HG02763 (cell line): ENCODE measurements at regions not wholly inside any gene's neighbourhood (a gene's known extent, or its start where the extent isn't known, plus 50 kb on each side); places are given as distances from the start of the nearest gene placed in this dataset.
"Not testable (repeated sequence)": the region's sequence is repeated elsewhere in the genome, so short reads cannot be mapped to it uniquely, and the experiment has no call there.

Experiments used
- ATAC-seq: cut with Tn5 transposase; IDR thresholded peaks from one replicate; pipeline ENCODE4 v1.9.1; 2021; ENCODE audit warnings: mild to moderate bottlenecking, moderate library complexity; ENCODE audit not compliant: unreplicated experiment

DNA sequence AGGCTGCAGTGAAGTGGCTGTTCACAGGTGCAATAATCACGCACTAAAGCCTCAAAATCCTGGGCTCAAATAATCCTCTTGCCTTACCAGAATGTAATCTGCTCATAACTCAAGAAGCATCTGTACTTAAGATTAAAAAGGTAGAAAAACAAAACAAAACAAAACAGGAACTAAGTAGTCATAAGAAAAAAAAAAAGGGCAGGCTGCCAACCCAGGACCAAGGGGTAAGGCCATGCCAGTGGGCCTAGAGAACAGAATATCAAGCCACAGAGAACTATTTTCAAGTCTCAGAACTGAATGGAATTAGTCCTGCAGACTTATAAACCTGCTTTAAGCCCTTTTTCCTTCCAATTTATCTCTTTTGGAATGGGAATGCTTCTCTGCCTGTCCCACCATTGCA is 64.8 kb upstream of the TBC1D3K start:
- ATAC-seq, result no peak

DNA sequence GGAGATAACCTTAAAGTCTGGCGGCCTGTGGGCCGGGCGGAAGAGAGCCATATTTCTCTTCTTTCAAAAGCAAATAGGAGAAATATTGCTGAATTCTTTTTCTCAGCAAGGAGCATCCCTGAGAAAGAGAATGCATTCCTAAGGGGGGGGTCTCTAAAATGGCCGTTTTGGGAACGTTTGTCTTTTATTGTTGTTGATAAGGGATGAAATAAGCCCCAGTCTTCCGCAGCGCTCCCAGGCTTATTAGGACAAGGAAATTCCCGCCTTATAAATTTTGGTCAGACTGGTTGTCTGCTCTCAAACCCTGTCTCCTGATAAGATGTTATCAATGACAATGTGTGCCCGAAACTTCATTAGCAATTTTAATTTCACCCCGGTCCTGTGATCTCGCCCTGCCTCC is 65.8 kb upstream of the TBC1D3K start:
- not testable (repeated sequence) for ATAC-seq

DNA sequence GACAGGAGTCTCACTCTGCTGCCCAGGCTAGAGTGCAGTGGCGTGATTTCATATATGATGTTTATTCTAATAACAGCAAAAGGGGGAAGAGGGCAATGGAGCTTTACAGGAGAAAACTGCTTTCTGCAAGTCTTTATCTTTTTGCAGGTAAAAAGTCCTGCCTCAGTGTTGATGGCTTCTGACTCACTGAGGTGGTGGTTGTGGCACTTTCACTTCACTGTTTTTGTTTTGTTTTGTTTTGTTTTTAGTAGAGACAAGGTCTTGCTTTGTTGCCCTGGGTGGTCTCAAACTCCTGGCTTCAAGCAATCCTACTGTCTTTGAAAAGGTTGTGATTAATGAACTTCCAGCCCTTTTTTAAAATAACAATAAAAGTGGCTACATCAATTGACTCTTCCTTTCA is 68.0 kb upstream of the TBC1D3K start:
- ATAC-seq, result no peak

- ATAC-seq, result no peak
Observed at GRCh38 chr17:37849617-37849972, 74.6 kb upstream of the TBC1D3K start.

DNA sequence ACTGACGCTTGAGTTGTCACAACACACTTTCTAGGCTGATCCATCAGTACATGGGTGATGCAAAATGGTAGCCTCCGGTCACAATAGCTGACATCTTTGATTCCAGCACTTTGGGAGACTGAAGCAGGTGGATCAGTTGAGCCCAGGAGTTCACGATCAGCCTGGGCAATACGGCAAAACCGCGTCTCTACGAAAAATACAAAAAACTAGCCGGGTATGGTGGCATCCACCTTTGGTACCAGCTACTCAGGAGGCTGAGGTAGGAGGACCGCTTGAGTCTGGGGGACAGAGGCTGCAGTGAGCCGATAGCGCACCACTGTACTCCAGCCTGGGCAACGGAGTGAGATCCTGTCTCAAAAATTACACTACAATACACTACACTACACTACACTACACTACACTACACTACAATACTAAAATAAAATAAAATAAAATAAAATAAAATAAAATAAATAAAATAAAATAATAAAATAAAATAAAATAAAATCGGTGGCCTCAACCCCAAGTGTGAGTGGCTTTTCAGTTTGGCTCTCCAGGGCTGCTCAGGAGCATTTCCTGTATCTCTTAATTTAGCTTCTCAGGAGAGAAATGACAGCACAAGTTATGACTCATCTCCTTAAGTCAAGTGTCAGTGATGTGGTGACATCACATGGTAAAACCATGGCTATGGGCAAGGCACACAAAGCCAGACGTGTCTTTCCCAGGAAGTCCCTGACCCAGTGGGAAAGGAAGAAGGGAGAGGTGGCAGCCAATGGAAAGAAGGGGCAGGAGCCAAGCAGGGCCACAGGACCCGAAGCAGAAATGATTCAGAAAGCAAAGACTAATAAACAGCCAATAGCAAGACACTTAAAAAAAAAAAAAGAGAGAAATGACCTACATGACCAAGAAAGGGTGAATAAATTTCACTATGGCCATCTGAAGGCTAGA is 75.3 kb upstream of the TBC1D3K start:
- no peak for ATAC-seq

DNA sequence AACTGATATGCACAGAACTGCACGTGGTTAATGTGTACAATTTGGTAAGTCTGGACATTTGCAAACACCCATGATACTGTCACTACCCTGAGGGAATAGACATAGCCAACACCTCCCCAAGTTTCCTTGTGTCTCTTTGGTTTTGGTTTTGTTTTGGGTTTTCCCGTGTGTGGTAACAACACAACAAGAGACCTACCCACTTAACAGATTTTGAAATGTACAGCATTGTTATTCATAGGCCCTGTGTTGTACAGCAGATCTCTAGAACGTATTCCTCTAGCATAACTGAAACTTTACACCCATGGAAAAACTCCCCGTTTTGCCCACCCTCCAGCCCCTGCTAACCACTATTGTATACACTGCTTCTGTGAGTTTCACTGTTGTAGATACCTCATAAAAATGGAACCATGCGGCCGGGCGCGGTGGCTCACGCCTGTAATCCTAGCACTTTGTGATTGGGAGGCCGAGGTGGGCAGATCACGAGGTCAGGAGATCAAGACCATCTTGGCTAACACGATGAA is 76.3 kb upstream of the TBC1D3K start:
- no peak for ATAC-seq

DNA sequence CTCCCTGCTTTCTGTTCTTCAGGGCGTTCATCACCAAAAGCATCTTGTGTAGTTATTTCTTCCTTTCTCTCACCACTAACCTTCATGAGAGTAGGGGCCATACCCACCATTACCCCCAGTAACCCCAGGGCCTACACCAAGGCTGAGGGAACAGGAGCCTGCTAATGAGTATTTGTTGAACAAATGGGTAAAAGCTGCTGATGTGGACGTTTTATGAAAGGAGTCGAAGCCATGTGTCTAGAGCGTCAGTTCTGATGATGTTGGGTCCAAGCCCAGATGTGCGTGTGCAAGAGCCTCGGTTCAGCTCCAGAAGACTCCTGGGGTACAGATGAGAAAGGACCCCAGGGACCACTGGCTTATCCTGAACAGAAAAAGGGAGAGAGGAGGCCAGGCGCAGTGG is 77.1 kb upstream of the TBC1D3K start:
- no peak for ATAC-seq

DNA sequence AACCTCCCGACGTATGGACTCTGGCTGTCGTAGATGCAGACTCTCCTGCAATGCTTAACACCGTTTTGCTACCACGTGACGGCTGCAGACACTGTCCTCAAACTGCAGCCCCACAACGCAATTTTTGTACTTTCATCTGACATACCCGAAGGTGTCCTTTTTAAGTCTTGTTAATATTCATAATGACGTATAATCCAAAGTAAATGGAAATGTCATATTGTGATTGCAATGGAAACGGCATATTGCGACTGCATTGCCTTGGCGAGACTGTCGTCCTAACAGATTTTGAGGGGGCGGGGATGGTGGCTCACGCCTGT is 79.3 kb upstream of the TBC1D3K start:
- no peak for ATAC-seq

GRCh38 chr17:37844158-37844976 is 79.8 kb upstream of the TBC1D3K start:
- peak; percentile 67 for ATAC-seq

DNA sequence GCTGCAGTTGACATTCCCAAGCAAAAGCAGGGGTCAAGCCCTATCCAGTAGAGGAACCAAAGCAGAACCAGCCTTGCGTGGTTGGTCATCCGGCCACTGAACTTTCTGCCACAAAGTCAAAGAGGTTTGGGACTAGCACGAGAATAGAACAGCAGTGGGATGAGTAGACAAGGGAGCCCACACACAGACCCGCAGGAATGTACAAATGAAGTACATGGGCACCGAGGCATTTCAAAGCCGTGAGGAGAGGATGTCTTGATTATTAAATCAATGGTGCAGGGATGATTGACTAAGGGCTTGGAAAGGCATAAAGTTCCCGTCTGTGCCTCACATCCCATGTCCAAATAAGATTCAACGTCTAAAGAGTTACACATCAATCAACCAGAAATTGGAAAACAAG is 81.8 kb upstream of the TBC1D3K start:
- ATAC-seq, result no peak

DNA sequence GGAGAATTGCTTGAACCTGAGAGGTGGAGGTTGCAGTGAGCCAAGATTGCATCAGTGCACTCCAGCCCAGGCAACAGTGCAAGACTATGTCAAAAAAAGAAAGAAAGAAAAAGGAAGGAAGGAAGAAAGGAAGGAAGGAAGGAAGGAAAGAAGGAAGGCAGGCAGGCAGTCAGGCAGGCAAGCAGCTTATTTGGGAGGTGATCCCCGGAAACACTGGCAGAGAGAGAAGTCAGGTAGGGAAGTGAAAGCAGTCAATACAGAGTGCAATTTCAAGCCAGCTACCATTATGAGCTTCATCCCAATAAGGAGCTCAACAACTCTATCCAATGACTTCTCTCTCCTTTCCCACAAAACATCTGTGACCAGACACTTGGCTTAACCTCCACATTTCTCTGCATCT is 83.0 kb upstream of the TBC1D3K start:
- no peak for ATAC-seq

- no peak for ATAC-seq
Observed at GRCh38 chr17:37840576-37840975, 83.6 kb upstream of the TBC1D3K start.

DNA sequence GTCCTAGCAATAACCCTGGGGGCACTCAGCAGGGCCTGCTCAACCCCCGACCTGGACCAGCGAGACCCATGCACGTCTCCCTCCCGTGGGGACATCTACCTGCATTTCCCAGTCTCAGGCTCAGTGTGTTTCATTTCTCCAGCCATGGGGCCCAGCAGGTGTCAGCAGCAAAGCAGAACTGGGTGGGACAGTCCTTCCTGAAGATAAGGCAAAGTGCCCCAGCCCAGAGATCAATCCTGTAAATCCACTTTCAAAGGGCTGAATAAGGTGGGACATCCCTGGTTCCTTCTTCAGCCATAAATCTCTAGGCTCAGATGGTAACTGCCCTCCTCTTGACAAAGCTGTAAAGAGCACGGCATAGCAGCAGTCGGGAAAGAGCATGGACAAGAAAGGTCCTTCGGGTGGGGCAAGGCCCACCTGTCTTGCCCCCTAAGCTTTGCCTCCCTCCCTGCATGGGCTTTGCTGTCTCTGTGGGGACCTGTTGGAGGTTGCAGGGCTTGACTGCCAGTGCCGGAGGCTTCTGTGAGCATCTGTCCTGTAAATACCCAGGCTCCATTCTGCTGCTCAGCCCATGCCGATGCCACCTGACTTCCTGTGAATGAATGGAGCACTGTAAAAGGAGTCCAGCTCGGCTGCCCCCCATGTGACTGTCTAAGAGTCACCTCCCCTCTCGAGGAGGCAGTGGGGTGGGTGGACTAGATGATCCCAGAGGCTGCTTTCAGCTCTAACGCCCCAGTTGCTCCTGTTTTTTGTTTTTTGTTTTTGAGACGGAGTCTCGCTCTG is 84.8 kb upstream of the TBC1D3K start:
- no peak for ATAC-seq

DNA sequence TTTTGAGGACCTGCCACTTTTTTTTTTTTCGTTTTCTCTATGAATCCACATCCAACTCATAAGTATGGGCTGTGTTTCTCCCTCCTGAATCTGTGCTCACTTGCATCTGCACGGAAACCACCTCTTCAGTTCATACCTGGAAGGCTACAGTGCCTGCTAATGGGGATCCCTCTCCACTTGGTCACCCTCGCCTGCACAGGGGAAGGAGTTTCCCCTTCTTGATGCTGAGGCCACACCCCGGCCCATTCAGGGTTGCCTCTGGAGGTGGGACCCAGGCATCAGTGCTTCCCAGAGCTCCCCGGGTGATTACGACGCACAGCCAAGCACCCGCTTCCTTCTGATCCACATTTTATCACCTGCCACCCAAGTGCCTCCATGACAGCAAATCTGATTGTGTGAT is 85.9 kb upstream of the TBC1D3K start:
- ATAC-seq, result no peak

DNA sequence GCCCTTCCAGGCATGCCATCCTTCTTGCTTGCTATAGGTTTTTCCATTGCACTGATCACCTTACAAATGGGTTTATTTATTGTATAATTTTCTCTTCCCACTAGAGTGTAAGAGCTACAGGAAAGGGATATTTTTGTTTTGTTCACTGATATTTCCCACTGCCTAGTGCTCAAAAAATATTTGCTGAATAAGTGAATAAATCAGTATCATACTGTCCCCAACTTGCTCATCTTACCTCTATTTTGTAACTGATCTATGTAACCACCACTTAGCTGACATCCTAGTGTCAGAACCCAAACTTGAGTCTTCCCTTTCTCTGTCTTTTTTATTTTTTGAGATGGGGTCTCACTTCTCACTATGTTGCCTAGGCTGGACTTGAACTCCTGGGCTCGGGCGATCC is 87.6 kb upstream of the TBC1D3K start:
- no peak for ATAC-seq

GRCh38 chr17:37834168-37834567 is 89.3 kb upstream of the HNF1B start:
- ATAC-seq, result no peak

DNA sequence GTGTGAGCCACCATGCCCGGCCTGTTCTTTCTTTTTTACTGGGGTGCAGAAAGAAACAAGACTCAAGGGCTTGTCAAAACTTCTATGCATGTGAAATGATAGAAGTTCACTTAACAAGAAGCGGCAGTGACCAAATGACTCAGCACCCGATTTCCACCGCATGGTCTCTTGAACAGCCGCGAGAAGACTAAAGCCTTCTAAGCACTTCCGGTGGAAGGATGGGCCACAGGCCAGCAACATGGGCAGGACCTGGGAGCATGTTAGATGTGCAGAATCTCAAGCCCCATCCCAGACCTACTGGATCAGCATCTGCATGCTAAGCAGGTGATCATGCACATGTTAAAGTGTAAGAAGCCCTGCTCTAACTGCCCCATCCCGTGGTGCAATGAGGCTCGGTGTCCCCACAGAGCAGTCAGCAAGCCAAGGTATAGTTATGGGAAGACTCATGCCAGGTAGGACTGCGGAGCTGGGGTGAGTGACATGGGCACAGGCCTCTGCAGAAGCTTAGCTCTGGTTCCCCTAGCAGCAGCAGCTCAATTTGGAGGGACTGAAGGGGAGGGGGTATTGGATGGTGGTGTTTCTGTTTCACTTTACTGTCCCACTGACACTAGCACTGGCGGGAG is 88.5 kb upstream of the HNF1B start:
- ATAC-seq, result peak; percentile 42

DNA sequence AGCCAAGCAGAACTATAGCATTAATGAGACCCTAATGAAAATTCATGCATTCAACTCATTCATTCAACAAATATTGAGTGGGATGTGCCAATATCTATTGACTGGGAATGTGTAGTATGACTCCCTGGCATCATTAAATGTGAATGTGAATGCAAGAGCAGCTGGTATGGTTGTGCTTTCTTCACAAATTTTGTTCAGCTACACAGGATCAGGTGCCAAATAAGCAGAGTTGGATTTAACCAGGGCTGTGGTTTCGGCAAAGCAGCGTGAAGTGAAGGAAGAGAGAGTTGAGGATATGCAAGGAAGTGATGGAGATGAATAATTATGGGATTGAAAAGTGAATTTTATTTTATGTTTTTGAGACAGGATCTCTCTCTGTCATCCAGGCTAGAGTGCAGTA is 87.1 kb upstream of the HNF1B start:
- no peak for ATAC-seq

- ATAC-seq, result no peak
Observed at GRCh38 chr17:37831492-37831891, 86.6 kb upstream of the HNF1B start.

DNA sequence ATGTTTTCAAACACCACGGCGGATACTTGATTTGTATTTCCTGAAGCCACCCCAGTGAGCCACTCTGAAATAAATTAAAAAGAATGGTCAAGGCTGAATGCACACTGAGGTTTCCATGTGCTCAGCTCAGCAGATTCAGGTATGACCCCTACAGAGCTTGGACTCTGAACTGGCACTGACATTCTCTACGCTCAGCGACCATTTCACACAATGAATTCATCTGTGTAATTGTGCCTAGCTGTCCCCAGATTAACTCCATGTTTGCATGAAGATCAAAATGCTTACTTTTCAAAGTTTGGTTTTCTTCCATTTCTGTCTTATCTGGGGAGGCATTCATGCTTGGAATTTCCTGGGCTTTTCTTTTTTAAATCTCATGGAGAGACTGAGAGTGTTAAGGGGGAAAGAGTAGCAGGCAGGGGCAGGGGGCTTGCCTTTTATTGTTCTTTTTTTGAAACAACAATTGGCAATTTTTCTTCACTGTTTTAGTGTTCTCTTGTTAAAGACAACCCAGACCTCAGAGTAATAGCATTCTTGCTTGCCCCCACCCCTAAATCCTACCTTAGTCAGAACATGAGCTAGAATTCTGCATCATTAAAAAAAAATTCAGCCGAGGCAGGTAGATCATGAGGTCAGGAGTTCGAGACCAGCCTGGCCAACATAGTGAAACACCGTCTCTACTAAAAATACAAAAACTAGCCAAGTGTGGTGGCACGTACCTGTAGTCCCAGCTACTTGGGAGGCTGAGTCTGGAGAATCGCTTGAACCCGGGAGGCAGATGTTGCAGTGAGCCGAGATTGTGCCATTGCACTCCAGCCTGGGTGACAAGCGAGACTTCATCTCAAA is 85.5 kb upstream of the HNF1B start:
- ATAC-seq, result peak; percentile 23
